ENCODE measurements at regions not wholly inside any gene's neighbourhood (a gene's known extent, or its start where the extent isn't known, plus 50 kb on each side); places are given as distances from the start of the nearest gene placed in this dataset.

- TF ChIP-seq, protein P1, sequence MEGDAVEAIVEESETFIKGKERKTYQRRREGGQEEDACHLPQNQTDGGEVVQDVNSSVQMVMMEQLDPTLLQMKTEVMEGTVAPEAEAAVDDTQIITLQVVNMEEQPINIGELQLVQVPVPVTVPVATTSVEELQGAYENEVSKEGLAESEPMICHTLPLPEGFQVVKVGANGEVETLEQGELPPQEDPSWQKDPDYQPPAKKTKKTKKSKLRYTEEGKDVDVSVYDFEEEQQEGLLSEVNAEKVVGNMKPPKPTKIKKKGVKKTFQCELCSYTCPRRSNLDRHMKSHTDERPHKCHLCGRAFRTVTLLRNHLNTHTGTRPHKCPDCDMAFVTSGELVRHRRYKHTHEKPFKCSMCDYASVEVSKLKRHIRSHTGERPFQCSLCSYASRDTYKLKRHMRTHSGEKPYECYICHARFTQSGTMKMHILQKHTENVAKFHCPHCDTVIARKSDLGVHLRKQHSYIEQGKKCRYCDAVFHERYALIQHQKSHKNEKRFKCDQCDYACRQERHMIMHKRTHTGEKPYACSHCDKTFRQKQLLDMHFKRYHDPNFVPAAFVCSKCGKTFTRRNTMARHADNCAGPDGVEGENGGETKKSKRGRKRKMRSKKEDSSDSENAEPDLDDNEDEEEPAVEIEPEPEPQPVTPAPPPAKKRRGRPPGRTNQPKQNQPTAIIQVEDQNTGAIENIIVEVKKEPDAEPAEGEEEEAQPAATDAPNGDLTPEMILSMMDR (conservative IDR thresholded peaks at IDR 0.05; ENCODE audit: low read depth, low read length), result no peak
- TF ChIP-seq EZH2 (IDR thresholded peaks at IDR 0.05; ENCODE audit: low read length, unreplicated experiment) (no peak), EZH2phosphoT487 (IDR thresholded peaks at IDR 0.05; ENCODE audit: borderline replicate concordance, low read length) (no peak)
Observed at GRCh38 chr16:61547626-61548025, 488.6 kb downstream of the CDH8 start.

All from PC-3 (cell line).